WTC11 (cell line): ENCODE measurements at regions not wholly inside any gene's neighbourhood (a gene's known extent, or its start where the extent isn't known, plus 50 kb on each side); places are given as distances from the start of the nearest gene placed in this dataset.
A peak's percentile ranks its signal among the peaks of the same experiment; 100 is the strongest.

Experiments used
- ATAC-seq: fragments of 200-7000 bp; cut with Tn5 transposase; 2 replicates; pipeline ENCODE4 v1.10.0; 2021; ENCODE audit warnings: mild to moderate bottlenecking, moderate library complexity
- CTCF ChIA-PET: fragments of 300-600 bp; sonication (Branson Sonifier 250); formaldehyde crosslinking; loops from one replicate; lab custom pipeline; 2021; ENCODE audit warnings: antibody characterized with exemption; lab: Charles Lee
- POLR2A ChIA-PET: fragments of 350-600 bp; sonication (Branson Sonifier 250); formaldehyde crosslinking; loops from one replicate; lab custom pipeline; 2021; ENCODE audit warnings: antibody characterized with exemption; lab: Charles Lee
- DNase-seq: peaks from one replicate; pipeline ENCODE4 v3.0.0; 2021; ENCODE audit warnings: low spot score
- H3K27ac Mint-ChIP-seq: 2 replicates; pipeline ENCODE4 v1.8.0; 2021; ENCODE audit warnings: mixed read lengths
- H3K27me3 Mint-ChIP-seq: 2 replicates; pipeline ENCODE4 v1.8.0; 2021; ENCODE audit warnings: low read depth, mild to moderate bottlenecking, moderate library complexity, mixed read lengths
- H3K36me3 Mint-ChIP-seq: 2 replicates; pipeline ENCODE4 v1.8.0; 2021; ENCODE audit warnings: mixed read lengths
- H3K4me1 Mint-ChIP-seq: 2 replicates; pipeline ENCODE4 v1.8.0; 2022; ENCODE audit warnings: mixed read lengths
- H3K4me3 Mint-ChIP-seq: 2 replicates; pipeline ENCODE4 v1.8.0; 2021; ENCODE audit warnings: mild to moderate bottlenecking, moderate library complexity, mixed read lengths
- H3K9me3 Mint-ChIP-seq: 2 replicates; pipeline ENCODE4 v1.8.0; 2021; ENCODE audit warnings: mixed read lengths
- ESRRA ChIP-seq: sonication (generic); formaldehyde crosslinking; IDR thresholded peaks from 2 replicates; pipeline ENCODE4 v1.8.1; 2022; ENCODE audit warnings: mild to moderate bottlenecking, missing genetic modification reagents, borderline replicate concordance
- FOXJ3 ChIP-seq: sonication (generic); formaldehyde crosslinking; IDR thresholded peaks from 2 replicates; pipeline ENCODE4 v1.9.0; 2021; ENCODE audit warnings: missing genetic modification reagents, mild to moderate bottlenecking, borderline replicate concordance
- FOXK1 ChIP-seq: sonication (generic); formaldehyde crosslinking; IDR thresholded peaks from 2 replicates; pipeline ENCODE4 v1.8.0; 2022; ENCODE audit warnings: mild to moderate bottlenecking, moderate library complexity, missing genetic modification reagents
- IRF2 ChIP-seq: sonication (generic); formaldehyde crosslinking; IDR thresholded peaks from 2 replicates; pipeline ENCODE4 v1.8.0; 2022; ENCODE audit warnings: low read depth, missing genetic modification reagents, borderline replicate concordance
- MXD4 ChIP-seq: fragments of 250-450 bp; sonication (Bioruptor Pico); IDR thresholded peaks from 2 replicates; pipeline ENCODE4 v1.8.0; 2021; ENCODE audit warnings: mild to moderate bottlenecking, moderate library complexity, borderline replicate concordance
- NFYB ChIP-seq: sonication (generic); formaldehyde crosslinking; conservative IDR thresholded peaks from 2 replicates; pipeline ENCODE4 v1.8.0; 2022; ENCODE audit warnings: low read depth, missing genetic modification reagents
- NR3C1 ChIP-seq: sonication (generic); formaldehyde crosslinking; conservative IDR thresholded peaks from 2 replicates; pipeline ENCODE4 v1.8.1; 2023; ENCODE audit warnings: low read depth, mild to moderate bottlenecking, missing genetic modification reagents
- PRDM15 ChIP-seq: sonication (generic); formaldehyde crosslinking; IDR thresholded peaks from 2 replicates; pipeline ENCODE4 v1.8.0; 2022; ENCODE audit warnings: missing genetic modification reagents
- RELA ChIP-seq: sonication (generic); formaldehyde crosslinking; IDR thresholded peaks from 2 replicates; pipeline ENCODE4 v1.8.1; 2022; ENCODE audit warnings: missing genetic modification reagents, mild to moderate bottlenecking, borderline replicate concordance
- SMAD4 ChIP-seq: sonication (generic); formaldehyde crosslinking; IDR thresholded peaks from 2 replicates; pipeline ENCODE4 v1.8.0; 2022; ENCODE audit warnings: mild to moderate bottlenecking, missing genetic modification reagents
- SOX15 ChIP-seq: fragments of 250-450 bp; sonication (Bioruptor Pico); IDR thresholded peaks from 2 replicates; pipeline ENCODE4 v1.9.0; 2021; ENCODE audit warnings: mild to moderate bottlenecking
- TP53 ChIP-seq: sonication (generic); formaldehyde crosslinking; IDR thresholded peaks from 2 replicates; pipeline ENCODE4 v1.8.1; 2023; ENCODE audit warnings: mild to moderate bottlenecking, missing genetic modification reagents
- ZNF219 ChIP-seq: sonication (generic); formaldehyde crosslinking; IDR thresholded peaks from 2 replicates; pipeline ENCODE4 v1.8.0; 2023; ENCODE audit warnings: missing genetic modification reagents, mild to moderate bottlenecking, borderline replicate concordance
- ZNF281 ChIP-seq: sonication (generic); formaldehyde crosslinking; IDR thresholded peaks from 2 replicates; pipeline ENCODE4 v1.8.0; 2023; ENCODE audit warnings: mild to moderate bottlenecking, missing genetic modification reagents
- ZNF416 ChIP-seq: fragments of 250-450 bp; sonication (Bioruptor Pico); IDR thresholded peaks from 2 replicates; pipeline ENCODE4 v1.9.0; 2021; ENCODE audit warnings: mild to moderate bottlenecking, inconsistent platforms
- ZNF423 ChIP-seq: fragments of 250-450 bp; sonication (Bioruptor Pico); IDR thresholded peaks from 2 replicates; pipeline ENCODE4 v2.1.2; 2022; ENCODE audit warnings: mild to moderate bottlenecking, moderate library complexity
- TF ChIP-seq, protein P1 (sequence below): sonication (generic); formaldehyde crosslinking; IDR thresholded peaks from 2 replicates; pipeline ENCODE4 v1.8.1; 2023; ENCODE audit warnings: mild to moderate bottlenecking, missing genetic modification reagents, moderate library complexity
- TF ChIP-seq, protein P2 (sequence below): sonication (generic); formaldehyde crosslinking; IDR thresholded peaks from 2 replicates; pipeline ENCODE4 v1.8.1; 2022; ENCODE audit warnings: low read depth, mild to moderate bottlenecking, moderate library complexity, missing genetic modification reagents, borderline replicate concordance
- TF ChIP-seq, protein P3 (sequence below): sonication (generic); formaldehyde crosslinking; IDR thresholded peaks from 2 replicates; pipeline ENCODE4 v1.8.1; 2022; ENCODE audit warnings: low read depth, missing genetic modification reagents, borderline replicate concordance
- TF ChIP-seq, protein P4 (sequence below): fragments of 250-450 bp; sonication (Bioruptor Pico); IDR thresholded peaks from 2 replicates; pipeline ENCODE4 v2.1.2; 2022; ENCODE audit warnings: mild to moderate bottlenecking, moderate library complexity

- peaks cover 19% of the 10 kb centered on the region for H3K4me1 Mint-ChIP-seq
- no peak overlapping the region for H3K27ac Mint-ChIP-seq
- ChIA-PET POLR2A (no interaction called here), CTCF (no interaction called here)
- no peaks in the 10 kb centered on the region for H3K36me3 Mint-ChIP-seq
- peaks cover 4% of the 10 kb centered on the region; the same call in 1 of the 2 replicates for H3K9me3 Mint-ChIP-seq
- DNase-seq (no peak), ATAC-seq (peak; percentile 55)
- H3K4me3 Mint-ChIP-seq: no peak overlapping the region
- TF ChIP-seq, protein P1, sequence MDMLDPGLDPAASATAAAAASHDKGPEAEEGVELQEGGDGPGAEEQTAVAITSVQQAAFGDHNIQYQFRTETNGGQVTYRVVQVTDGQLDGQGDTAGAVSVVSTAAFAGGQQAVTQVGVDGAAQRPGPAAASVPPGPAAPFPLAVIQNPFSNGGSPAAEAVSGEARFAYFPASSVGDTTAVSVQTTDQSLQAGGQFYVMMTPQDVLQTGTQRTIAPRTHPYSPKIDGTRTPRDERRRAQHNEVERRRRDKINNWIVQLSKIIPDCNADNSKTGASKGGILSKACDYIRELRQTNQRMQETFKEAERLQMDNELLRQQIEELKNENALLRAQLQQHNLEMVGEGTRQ: no peak
- TF ChIP-seq ZNF219 (CRISPR knock-in tag): no peak
- TF ChIP-seq ZNF416: no peak
- TF ChIP-seq ZNF423 (CRISPR knock-in tag): no peak
- no peak for TF ChIP-seq FOXJ3 (CRISPR knock-in tag)
- TF ChIP-seq, protein P2, sequence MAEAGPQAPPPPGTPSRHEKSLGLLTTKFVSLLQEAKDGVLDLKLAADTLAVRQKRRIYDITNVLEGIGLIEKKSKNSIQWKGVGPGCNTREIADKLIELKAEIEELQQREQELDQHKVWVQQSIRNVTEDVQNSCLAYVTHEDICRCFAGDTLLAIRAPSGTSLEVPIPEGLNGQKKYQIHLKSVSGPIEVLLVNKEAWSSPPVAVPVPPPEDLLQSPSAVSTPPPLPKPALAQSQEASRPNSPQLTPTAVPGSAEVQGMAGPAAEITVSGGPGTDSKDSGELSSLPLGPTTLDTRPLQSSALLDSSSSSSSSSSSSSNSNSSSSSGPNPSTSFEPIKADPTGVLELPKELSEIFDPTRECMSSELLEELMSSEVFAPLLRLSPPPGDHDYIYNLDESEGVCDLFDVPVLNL (CRISPR knock-in tag): no peak
- no peak for TF ChIP-seq PRDM15
- H3K27me3 Mint-ChIP-seq: no peaks in the 10 kb centered on the region
These were observed 232.7 kb upstream of the SGK1 start for GRCh38 chr6:134550604-134551003.

GRCh38 chr6:134549854-134550253 is 231.9 kb upstream of the SGK1 start:
- H3K4me3 Mint-ChIP-seq: no peak overlapping the region
- DNase-seq: no peak
- no peak for ATAC-seq
- peaks cover 19% of the 10 kb centered on the region for H3K4me1 Mint-ChIP-seq
- H3K27ac Mint-ChIP-seq: no peak overlapping the region
- peaks cover 4% of the 10 kb centered on the region; the same call in 1 of the 2 replicates for H3K9me3 Mint-ChIP-seq
- no peaks in the 10 kb centered on the region for H3K36me3 Mint-ChIP-seq
- ChIA-PET POLR2A (no interaction called here), CTCF (no interaction called here)
- TF ChIP-seq ZNF423 (CRISPR knock-in tag): no peak
- TF ChIP-seq SOX15 (CRISPR knock-in tag): no peak
- TF ChIP-seq FOXJ3 (CRISPR knock-in tag): no peak
- no peak for TF ChIP-seq RELA (CRISPR knock-in tag)
- TF ChIP-seq, protein P3, sequence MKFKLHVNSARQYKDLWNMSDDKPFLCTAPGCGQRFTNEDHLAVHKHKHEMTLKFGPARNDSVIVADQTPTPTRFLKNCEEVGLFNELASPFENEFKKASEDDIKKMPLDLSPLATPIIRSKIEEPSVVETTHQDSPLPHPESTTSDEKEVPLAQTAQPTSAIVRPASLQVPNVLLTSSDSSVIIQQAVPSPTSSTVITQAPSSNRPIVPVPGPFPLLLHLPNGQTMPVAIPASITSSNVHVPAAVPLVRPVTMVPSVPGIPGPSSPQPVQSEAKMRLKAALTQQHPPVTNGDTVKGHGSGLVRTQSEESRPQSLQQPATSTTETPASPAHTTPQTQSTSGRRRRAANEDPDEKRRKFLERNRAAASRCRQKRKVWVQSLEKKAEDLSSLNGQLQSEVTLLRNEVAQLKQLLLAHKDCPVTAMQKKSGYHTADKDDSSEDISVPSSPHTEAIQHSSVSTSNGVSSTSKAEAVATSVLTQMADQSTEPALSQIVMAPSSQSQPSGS (CRISPR knock-in tag): no peak
- TF ChIP-seq SMAD4 (CRISPR knock-in tag): no peak
- TF ChIP-seq MXD4 (CRISPR knock-in tag): no peak
- no peak for TF ChIP-seq IRF2 (CRISPR knock-in tag)
- TF ChIP-seq ESRRA (CRISPR knock-in tag): no peak
- no peak for TF ChIP-seq TP53
- TF ChIP-seq, protein P4, sequence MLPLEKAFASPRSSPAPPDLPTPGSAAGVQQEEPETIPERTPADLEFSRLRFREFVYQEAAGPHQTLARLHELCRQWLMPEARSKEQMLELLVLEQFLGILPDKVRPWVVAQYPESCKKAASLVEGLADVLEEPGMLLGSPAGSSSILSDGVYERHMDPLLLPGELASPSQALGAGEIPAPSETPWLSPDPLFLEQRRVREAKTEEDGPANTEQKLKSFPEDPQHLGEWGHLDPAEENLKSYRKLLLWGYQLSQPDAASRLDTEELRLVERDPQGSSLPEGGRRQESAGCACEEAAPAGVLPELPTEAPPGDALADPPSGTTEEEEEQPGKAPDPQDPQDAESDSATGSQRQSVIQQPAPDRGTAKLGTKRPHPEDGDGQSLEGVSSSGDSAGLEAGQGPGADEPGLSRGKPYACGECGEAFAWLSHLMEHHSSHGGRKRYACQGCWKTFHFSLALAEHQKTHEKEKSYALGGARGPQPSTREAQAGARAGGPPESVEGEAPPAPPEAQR (CRISPR knock-in tag): no peak
- TF ChIP-seq NR3C1 (CRISPR knock-in tag): no peak
- no peak for TF ChIP-seq ZNF281 (CRISPR knock-in tag)
- no peak for TF ChIP-seq NFYB (CRISPR knock-in tag)
- TF ChIP-seq FOXK1 (CRISPR knock-in tag): no peak
- H3K27me3 Mint-ChIP-seq: no peaks in the 10 kb centered on the region
